ENCODE measurements at regions not wholly inside any gene's neighbourhood (a gene's known extent, or its start where the extent isn't known, plus 50 kb on each side); places are given as distances from the start of the nearest gene placed in this dataset.

- TF ChIP-seq GATA2 (IDR thresholded peaks at IDR 0.05; ENCODE audit: low read depth, low read length), result no peak
- TF ChIP-seq GATA3 (IDR thresholded peaks at IDR 0.05; ENCODE audit: low read depth, low read length), result no peak
These were observed 475.1 kb downstream of the FOXO1 start for GRCh38 chr13:40191186-40191980.

- no peak for TF ChIP-seq GATA2 (IDR thresholded peaks at IDR 0.05; ENCODE audit: low read depth, low read length)
These were observed 474.0 kb downstream of the FOXO1 start for GRCh38 chr13:40192452-40192851.

DNA sequence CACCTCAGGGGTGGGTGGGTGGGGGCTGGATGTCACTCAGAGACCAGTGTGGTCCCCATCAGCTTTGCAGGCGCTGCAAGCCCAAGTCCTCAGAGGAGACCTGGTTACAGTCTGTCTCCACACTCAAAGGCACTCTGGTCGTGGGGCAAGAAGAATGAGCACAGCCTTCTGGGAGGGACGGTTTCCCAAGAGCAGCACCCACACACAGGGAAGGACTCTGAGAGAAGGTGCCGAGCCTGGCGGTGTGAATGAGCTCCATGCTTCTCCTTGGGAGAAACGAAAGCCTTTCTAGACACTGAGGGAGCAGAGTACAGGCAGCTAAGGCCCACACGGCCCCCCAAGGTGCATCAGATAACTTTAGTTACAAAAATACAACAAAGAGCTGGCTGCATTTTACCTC, 473.6 kb downstream of the FOXO1 start:
- no peak for TF ChIP-seq GATA2 (IDR thresholded peaks at IDR 0.05; ENCODE audit: low read depth, low read length)
- TF ChIP-seq GATA3 (IDR thresholded peaks at IDR 0.05; ENCODE audit: low read depth, low read length), result no peak

DNA sequence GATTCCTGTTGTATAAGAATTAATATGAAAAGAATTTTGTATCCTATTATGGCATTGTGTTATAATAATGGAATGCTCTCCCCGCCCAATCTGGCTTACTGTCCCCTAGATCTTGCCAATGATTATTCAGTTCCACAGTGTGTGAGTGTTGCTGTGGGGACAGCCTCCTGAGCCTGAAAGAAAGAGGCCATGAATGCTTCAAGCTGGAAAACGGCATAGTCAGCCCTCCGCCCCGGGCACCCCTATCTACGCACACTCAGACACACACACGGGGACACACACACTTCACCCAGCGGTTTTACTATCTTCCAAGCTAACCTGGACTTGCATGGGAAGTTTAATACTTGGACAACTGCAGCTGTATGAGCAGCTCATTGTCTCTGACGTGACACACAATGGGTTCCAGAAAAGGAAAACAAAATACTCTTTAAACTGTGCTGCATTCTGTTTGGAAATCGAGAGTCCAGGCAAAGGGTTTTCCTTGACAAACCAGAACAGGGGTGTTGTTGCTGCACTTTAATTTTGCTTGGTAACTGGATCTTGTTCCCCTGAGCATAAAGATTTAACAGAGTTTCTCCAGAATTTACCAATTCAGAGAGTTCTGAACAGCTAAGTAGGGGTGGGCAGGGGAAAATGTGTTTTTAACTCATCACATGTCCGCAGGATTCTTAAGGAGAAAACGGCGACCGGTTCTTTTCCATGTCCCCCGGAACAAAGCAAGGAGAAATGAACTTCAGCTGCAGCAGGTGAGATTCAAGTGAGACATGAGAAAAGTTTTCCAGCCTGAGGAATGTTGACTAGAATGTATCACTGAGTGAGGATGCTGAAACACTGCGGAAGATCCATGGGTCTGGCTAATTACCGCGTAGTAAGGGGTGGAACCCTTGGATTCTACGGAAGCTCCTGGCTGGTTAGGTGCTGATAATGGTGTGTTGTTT, 472.9 kb downstream of the FOXO1 start:
- TF ChIP-seq GATA2 (IDR thresholded peaks at IDR 0.05; ENCODE audit: low read depth, low read length), result no peak
- TF ChIP-seq GATA3 (IDR thresholded peaks at IDR 0.05; ENCODE audit: low read depth, low read length), result no peak

DNA sequence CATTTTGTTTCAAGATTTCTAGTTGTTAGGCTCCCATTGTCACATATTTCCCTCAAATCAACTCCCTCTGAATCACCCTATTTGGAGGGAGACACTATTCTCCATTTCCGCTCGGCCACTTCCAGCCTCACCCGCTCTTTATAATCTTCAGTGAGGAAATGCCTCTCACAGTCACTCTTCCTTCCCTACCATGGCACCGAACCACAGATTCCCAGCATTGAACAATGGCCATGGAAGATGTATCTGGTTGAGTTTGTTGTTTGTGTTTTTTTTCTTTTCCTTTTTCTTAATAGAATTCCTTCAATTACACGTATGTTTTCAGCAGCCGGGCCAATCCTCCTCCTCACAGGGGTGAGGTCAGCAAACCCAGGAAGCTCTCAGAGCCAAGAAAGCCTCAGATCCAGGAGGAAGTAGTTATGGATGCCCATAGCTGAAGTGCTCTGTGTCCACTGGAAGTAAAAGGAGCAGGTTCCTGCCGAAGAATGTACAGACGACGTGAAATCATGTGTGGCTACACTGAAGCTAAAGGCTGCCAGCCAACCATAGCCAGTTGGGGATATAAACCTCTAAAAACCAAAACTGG, 472.1 kb downstream of the FOXO1 start:
- TF ChIP-seq GATA3 (IDR thresholded peaks at IDR 0.05; ENCODE audit: low read depth, low read length) (no peak), GATA2 (IDR thresholded peaks at IDR 0.05; ENCODE audit: low read depth, low read length) (no peak)

DNA sequence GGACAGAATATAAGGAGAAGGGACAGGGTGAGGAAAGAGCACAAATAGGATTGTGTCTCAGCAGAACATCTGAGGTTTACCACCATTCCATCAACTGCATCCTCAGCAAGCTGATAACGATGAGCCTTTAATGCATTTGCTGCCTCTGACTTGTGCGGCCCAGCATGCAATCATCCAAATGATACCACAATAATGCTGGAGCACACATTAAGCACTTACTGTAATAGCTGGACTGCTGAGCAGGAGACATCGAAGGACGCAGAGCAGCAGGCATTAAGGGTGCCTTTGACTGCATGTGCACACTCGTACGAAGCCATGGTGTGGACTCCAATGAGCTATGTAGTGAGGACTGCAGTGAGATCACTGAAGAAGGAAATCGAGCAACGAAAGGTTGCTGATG, 469.4 kb downstream of the FOXO1 start:
- no peak for TF ChIP-seq GATA2 (IDR thresholded peaks at IDR 0.05; ENCODE audit: low read depth, low read length)
- TF ChIP-seq GATA3 (IDR thresholded peaks at IDR 0.05; ENCODE audit: low read depth, low read length), result no peak

DNA sequence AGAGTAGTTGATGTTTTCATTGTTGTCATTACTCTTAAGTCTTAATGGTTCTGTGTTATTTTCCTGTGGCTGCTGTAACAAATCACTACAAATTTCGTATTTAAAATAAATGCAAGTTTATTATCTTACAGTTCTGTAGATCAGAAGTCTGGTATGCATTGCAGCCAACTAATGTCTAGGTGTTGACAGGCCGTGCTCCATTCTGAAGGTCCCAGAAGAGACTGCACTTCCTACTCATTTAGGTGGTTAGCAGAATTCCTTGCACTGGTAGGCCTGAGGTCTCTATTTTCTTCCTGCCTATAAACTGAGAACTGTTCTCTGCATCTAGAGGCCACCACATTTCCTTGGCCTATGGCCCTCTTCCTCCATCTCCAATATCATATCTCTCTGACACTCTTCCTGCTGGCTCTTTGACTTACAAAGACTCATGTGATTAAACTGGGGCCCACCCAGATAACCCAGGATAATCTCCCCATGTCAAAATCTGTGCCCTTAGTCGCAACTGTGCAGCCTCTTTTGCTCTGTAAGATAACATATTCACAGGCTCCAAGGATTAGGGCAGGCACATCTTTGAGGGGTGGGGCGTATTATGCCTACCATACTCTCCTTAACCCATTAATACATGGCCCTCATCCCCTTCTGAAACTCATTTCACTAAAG, 468.4 kb downstream of the FOXO1 start:
- TF ChIP-seq GATA2 (IDR thresholded peaks at IDR 0.05; ENCODE audit: low read depth, low read length), result no peak
- no peak for TF ChIP-seq GATA3 (IDR thresholded peaks at IDR 0.05; ENCODE audit: low read depth, low read length)

GRCh38 chr13:40200273-40200978, 466.0 kb downstream of the FOXO1 start:
- TF ChIP-seq GATA2 (IDR thresholded peaks at IDR 0.05; ENCODE audit: low read depth, low read length), result no peak
- no peak for TF ChIP-seq GATA3 (IDR thresholded peaks at IDR 0.05; ENCODE audit: low read depth, low read length)

- no peak for TF ChIP-seq GATA2 (IDR thresholded peaks at IDR 0.05; ENCODE audit: low read depth, low read length)
- TF ChIP-seq GATA3 (IDR thresholded peaks at IDR 0.05; ENCODE audit: low read depth, low read length), result no peak
These were observed 462.2 kb downstream of the FOXO1 start for GRCh38 chr13:40204246-40204645.

DNA sequence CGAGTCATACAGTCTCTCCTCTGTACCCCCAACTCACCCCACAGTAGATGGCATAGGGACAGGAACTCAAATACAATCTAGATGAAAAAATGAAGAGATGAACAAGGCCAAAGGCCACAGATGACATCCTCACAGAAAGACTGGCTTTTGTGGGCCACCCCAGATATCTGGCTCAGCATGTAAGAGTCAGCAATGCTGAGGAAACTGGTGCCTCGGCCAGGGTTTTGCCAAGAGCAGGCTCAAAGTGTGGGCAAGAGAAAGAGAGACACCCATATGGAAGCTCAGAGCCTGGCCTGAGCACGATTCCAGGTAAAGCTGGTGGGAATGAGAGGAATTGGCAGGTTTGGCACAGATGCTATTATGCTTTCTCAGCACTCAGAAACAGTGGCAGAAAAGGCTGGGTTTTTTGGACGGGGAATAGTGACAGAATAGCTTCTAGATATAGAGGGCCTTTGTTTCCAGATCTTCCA, 460.6 kb downstream of the FOXO1 start:
- TF ChIP-seq GATA2 (IDR thresholded peaks at IDR 0.05; ENCODE audit: low read depth, low read length), result no peak
- no peak for TF ChIP-seq GATA3 (IDR thresholded peaks at IDR 0.05; ENCODE audit: low read depth, low read length)

DNA sequence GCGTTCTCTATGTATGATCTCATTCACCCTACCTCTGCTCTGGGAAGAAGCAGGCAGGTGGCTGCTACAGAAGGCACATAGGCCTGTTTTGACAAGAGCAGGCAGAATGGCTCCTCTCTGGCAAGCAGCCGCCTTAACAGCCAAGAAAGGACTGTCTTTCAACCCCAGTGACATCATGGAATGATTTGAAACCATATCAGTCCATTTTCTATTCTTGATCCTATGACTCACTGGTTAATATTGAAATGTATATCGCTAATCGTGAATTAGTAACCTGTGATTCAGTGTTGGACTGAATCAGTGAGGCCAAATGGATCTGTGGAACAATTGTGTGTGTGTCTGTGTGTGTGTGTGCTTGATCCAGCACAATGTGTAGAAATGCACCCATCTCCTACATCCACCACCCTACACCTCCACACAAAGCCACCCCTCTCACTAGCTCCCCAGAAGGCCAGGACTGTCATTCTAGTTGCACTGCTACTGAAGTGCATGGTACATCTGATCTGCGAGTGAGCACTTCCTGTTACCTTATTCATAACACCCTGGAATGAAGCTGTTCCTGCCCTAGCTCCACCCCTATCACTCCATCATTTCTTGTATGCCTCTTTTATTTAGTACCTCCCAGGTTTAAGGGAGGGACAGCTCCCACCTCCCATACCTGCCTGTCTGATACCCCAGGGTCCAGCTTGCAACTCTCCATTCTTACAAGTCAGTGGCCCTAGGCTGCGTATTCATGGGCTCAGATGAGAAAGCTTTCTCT, 460.0 kb downstream of the FOXO1 start:
- TF ChIP-seq GATA2 (IDR thresholded peaks at IDR 0.05; ENCODE audit: low read depth, low read length) (no peak), GATA3 (IDR thresholded peaks at IDR 0.05; ENCODE audit: low read depth, low read length) (no peak)

DNA sequence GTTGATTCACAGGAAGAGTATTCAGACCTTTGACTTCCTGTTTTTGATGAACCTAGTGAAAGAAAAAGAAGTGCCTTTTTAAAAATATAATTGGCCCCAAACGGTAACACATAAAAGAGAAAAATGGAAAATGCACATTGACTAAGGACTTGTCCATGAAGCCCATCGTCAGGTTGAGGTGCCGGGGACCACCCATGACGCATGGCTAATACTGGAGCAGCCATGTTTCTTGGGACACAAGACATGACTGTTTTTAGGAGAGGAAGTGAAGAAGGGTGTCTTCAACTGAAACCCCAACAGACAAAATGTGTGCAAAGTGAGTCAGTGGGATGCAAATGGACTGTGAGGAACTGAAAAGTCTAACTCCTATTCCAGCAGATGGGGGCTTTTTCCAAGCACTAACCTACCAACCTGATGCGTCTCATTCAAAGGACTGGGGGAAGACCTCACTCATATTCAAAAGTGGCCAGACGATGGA, 459.4 kb downstream of the FOXO1 start:
- no peak for TF ChIP-seq GATA3 (IDR thresholded peaks at IDR 0.05; ENCODE audit: low read depth, low read length)
- TF ChIP-seq GATA2 (IDR thresholded peaks at IDR 0.05; ENCODE audit: low read depth, low read length), result no peak

Data from SH-SY5Y (cell line).